GM04503 (cell line): ENCODE measurements at regions not wholly inside any gene's neighbourhood (a gene's known extent, or its start where the extent isn't known, plus 50 kb on each side); places are given as distances from the start of the nearest gene placed in this dataset.
"Not testable (repeated sequence)": the region's sequence is repeated elsewhere in the genome, so short reads cannot be mapped to it uniquely, and the experiment has no call there.

ENCODE experiments used
- DNase-seq: peaks from one replicate; pipeline ENCODE4 v3.0.0-alpha.2; 2012; ENCODE audit warnings: low read depth

- no peak for DNase-seq
These were observed 350.9 kb upstream of the NRSN1 start for GRCh38 chr6:23775127-23775526.

- DNase-seq, result no peak
These were observed 342.1 kb upstream of the NRSN1 start for GRCh38 chr6:23783901-23784300.

- no peak for DNase-seq
These were observed 341.6 kb upstream of the NRSN1 start for GRCh38 chr6:23784301-23784919.

- DNase-seq, result no peak
These were observed 335.3 kb upstream of the NRSN1 start for GRCh38 chr6:23790756-23791155.

GRCh38 chr6:23797041-23797440, 329.0 kb upstream of the NRSN1 start:
- DNase-seq, result no peak

GRCh38 chr6:23804289-23804688, 321.7 kb upstream of the NRSN1 start:
- DNase-seq, result not testable (repeated sequence)

GRCh38 chr6:23821141-23821540, 304.9 kb upstream of the NRSN1 start:
- not testable (repeated sequence) for DNase-seq

- DNase-seq, result no peak
These were observed 302.6 kb upstream of the NRSN1 start for GRCh38 chr6:23823421-23823820.

GRCh38 chr6:23826572-23826971, 299.4 kb upstream of the NRSN1 start:
- no peak for DNase-seq

- DNase-seq, result no peak
These were observed 297.2 kb upstream of the NRSN1 start for GRCh38 chr6:23828861-23829260.

- DNase-seq, result no peak
These were observed 284.9 kb upstream of the NRSN1 start for GRCh38 chr6:23841116-23841515.

- no peak for DNase-seq
These were observed 283.3 kb upstream of the NRSN1 start for GRCh38 chr6:23842760-23843159.

GRCh38 chr6:23851522-23851921, 274.5 kb upstream of the NRSN1 start:
- no peak for DNase-seq

- DNase-seq, result not testable (repeated sequence)
These were observed 272.4 kb upstream of the NRSN1 start for GRCh38 chr6:23853566-23854133.

- DNase-seq, result not testable (repeated sequence)
These were observed 271.9 kb upstream of the NRSN1 start for GRCh38 chr6:23854154-23854553.

- no peak for DNase-seq
These were observed 270.4 kb upstream of the NRSN1 start for GRCh38 chr6:23855497-23856116.

GRCh38 chr6:23870496-23870895, 255.5 kb upstream of the NRSN1 start:
- no peak for DNase-seq

- DNase-seq, result no peak
These were observed 252.9 kb upstream of the NRSN1 start for GRCh38 chr6:23873161-23873560.

GRCh38 chr6:23875006-23875405, 251.0 kb upstream of the NRSN1 start:
- DNase-seq, result no peak

- no peak for DNase-seq
These were observed 246.2 kb upstream of the NRSN1 start for GRCh38 chr6:23879816-23880215.

GRCh38 chr6:23890543-23891227, 235.3 kb upstream of the NRSN1 start:
- DNase-seq, result no peak

GRCh38 chr6:23905133-23905815, 220.7 kb upstream of the NRSN1 start:
- no peak for DNase-seq

- DNase-seq, result no peak
These were observed 215.6 kb upstream of the NRSN1 start for GRCh38 chr6:23910420-23910819.
